ENCODE measurements at regions not wholly inside any gene's neighbourhood (a gene's known extent, or its start where the extent isn't known, plus 50 kb on each side); places are given as distances from the start of the nearest gene placed in this dataset.

DNA sequence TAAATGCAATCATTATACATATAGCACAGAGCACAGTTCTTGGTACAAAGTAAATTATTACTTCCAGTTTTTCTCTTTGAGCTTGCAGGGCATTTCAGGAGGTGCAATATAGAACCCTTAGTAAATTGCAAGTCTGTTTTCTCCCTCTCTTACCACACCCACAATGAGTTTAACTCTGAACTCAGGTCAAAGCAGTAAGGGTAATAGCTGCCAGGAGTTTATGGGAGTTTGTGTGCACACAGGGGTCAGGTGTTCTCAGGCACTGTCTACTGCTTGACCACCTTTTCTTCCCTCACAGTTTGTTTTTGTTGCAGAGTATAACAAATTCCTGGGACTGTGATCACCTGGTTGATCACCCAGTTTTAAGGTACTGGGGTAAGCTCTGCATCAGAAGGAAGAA is 478.5 kb upstream of the TENM4 start:
- H3K27ac ChIP-seq (replicated peaks), result no peak overlapping the region
- no peaks in the 10 kb centered on the region for H3K27me3 ChIP-seq (ENCODE audit: insufficient read depth, poor library complexity, severe bottlenecking)
- no peak for DNase-seq (ENCODE audit: low read depth in 1 of 2, low spot score in 1 of 2)
- no peak for TF ChIP-seq POLR2AphosphoS5 (IDR thresholded peaks at IDR 0.05; ENCODE audit: low read depth)
- TF ChIP-seq REST (IDR thresholded peaks at IDR 0.05; ENCODE audit: insufficient replicate concordance, low read depth), result no peak
- TF ChIP-seq, protein P1, sequence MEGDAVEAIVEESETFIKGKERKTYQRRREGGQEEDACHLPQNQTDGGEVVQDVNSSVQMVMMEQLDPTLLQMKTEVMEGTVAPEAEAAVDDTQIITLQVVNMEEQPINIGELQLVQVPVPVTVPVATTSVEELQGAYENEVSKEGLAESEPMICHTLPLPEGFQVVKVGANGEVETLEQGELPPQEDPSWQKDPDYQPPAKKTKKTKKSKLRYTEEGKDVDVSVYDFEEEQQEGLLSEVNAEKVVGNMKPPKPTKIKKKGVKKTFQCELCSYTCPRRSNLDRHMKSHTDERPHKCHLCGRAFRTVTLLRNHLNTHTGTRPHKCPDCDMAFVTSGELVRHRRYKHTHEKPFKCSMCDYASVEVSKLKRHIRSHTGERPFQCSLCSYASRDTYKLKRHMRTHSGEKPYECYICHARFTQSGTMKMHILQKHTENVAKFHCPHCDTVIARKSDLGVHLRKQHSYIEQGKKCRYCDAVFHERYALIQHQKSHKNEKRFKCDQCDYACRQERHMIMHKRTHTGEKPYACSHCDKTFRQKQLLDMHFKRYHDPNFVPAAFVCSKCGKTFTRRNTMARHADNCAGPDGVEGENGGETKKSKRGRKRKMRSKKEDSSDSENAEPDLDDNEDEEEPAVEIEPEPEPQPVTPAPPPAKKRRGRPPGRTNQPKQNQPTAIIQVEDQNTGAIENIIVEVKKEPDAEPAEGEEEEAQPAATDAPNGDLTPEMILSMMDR (IDR thresholded peaks at IDR 0.05; ENCODE audit: insufficient read depth, low read length), result no peak
- no peak for TF ChIP-seq GABPA (IDR thresholded peaks at IDR 0.05; ENCODE audit: low read depth)
- no peak for TF ChIP-seq SPI1 (IDR thresholded peaks at IDR 0.05; ENCODE audit: borderline replicate concordance, low read depth)
- H3K4me3 ChIP-seq (replicated peaks; ENCODE audit: insufficient read depth, low read length), result no peak overlapping the region

- Histone ChIP-seq H3K27me3 (ENCODE audit: insufficient read depth, poor library complexity, severe bottlenecking) (no peaks in the 10 kb centered on the region), H3K27ac (replicated peaks) (no peak overlapping the region), H3K4me3 (replicated peaks; ENCODE audit: insufficient read depth, low read length) (no peak overlapping the region)
- no peak for DNase-seq (ENCODE audit: low read depth in 1 of 2, low spot score in 1 of 2)
- no peak for TF ChIP-seq POLR2AphosphoS5 (IDR thresholded peaks at IDR 0.05; ENCODE audit: low read depth)
- no peak for TF ChIP-seq SPI1 (IDR thresholded peaks at IDR 0.05; ENCODE audit: borderline replicate concordance, low read depth)
- no peak for TF ChIP-seq REST (IDR thresholded peaks at IDR 0.05; ENCODE audit: insufficient replicate concordance, low read depth)
- no peak for TF ChIP-seq GABPA (IDR thresholded peaks at IDR 0.05; ENCODE audit: low read depth)
- TF ChIP-seq, protein P1 (IDR thresholded peaks at IDR 0.05; ENCODE audit: insufficient read depth, low read length), result no peak
Observed at GRCh38 chr11:79918846-79919245, 478.0 kb upstream of the TENM4 start.

GRCh38 chr11:79906164-79906563 is 465.3 kb upstream of the TENM4 start:
- H3K27me3 ChIP-seq (ENCODE audit: insufficient read depth, poor library complexity, severe bottlenecking), result no peaks in the 10 kb centered on the region
- no peak for TF ChIP-seq REST (IDR thresholded peaks at IDR 0.05; ENCODE audit: insufficient replicate concordance, low read depth)
- TF ChIP-seq GABPA (IDR thresholded peaks at IDR 0.05; ENCODE audit: low read depth), result no peak
- no peak for TF ChIP-seq SPI1 (IDR thresholded peaks at IDR 0.05; ENCODE audit: borderline replicate concordance, low read depth)
- TF ChIP-seq, protein P1 (IDR thresholded peaks at IDR 0.05; ENCODE audit: insufficient read depth, low read length), result no peak
- no peak for TF ChIP-seq POLR2AphosphoS5 (IDR thresholded peaks at IDR 0.05; ENCODE audit: low read depth)
- DNase-seq (ENCODE audit: low read depth in 1 of 2, low spot score in 1 of 2), result no peak
- H3K4me3 ChIP-seq (replicated peaks; ENCODE audit: insufficient read depth, low read length), result no peak overlapping the region
- no peak overlapping the region for H3K27ac ChIP-seq (replicated peaks)

All from HL-60 (cell line).